ENCODE measurements at regions not wholly inside any gene's neighbourhood (a gene's known extent, or its start where the extent isn't known, plus 50 kb on each side); places are given as distances from the start of the nearest gene placed in this dataset.
A peak's percentile ranks its signal among the peaks of the same experiment; 100 is the strongest.

DNA sequence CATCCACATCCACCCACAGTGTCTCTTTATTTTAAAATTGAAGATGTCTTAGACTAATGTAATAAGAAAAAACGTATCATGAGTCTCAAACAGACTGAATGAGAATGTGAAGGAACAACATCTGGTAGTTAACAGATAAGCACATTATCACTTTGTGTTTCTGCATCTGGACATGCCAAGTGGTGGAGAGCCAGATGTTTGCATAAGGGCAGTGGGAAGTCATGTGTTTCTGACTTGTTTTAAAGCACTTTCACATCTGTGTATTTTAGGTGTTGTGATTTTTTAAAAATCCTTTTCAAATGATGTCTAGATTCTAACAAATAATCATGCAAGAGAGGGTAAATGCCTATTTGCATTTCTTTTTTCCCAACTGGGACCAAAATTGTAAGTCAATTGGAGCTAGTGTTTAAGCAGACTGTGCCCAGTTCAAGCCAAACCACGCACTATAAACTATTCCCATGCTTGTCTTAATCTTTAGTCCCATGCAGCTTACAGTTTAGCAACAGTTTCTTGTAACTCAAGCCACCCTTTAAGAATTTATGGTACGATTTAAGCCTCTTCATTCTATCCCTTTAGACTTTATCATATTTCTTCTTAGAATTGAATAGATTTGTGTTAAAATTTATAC, 272.7 kb upstream of the DOK6 start:
- H3K36me3 ChIP-seq (ENCODE audit: control insufficient read depth, insufficient read depth, low read length): no peaks in the 10 kb centered on the region
- H4K20me1 ChIP-seq (ENCODE audit: control insufficient read depth, extremely low read depth, insufficient read depth, low read length): no peaks in the 10 kb centered on the region
- no peaks in the 10 kb centered on the region for H3K79me2 ChIP-seq (ENCODE audit: control insufficient read depth, insufficient read depth, low read length)
- DNase-seq (ENCODE audit: low read depth in 2 of 2): peak in 1 of 2 donors; percentile 11
- H3K9ac ChIP-seq (ENCODE audit: insufficient read depth, low read length): no peak overlapping the region
- H3K27ac ChIP-seq (ENCODE audit: insufficient read depth, low read length): no peak overlapping the region
- no peaks in the 10 kb centered on the region for H3K4me1 ChIP-seq (ENCODE audit: control insufficient read depth, extremely low read depth, insufficient read depth, low read length)
- no peak overlapping the region for H3K4me2 ChIP-seq (ENCODE audit: extremely low read depth, insufficient read depth, low read length)
- TF ChIP-seq CTCF (conservative IDR thresholded peaks at IDR 0.05 in 1 of 2, IDR thresholded peaks at IDR 0.05 in 1 of 2; ENCODE audit: low read depth in 1 of 2, low read length in 2 of 2) (no peak), EZH2 (IDR thresholded peaks at IDR 0.05; ENCODE audit: low read length, missing control alignments) (no peak)
- no peaks in the 10 kb centered on the region for H3K9me3 ChIP-seq (ENCODE audit: control insufficient read depth, insufficient read depth, low read depth, low read length)
- no peak overlapping the region for H2AFZ ChIP-seq (ENCODE audit: low read length)
- no peak overlapping the region for H3K4me3 ChIP-seq (replicated peaks in 1 of 4; ENCODE audit: control extremely low read depth in 1 of 4, insufficient read depth in 1 of 4, low read depth in 3 of 4, low read length in 4 of 4)
- no peaks in the 10 kb centered on the region for H3K27me3 ChIP-seq (ENCODE audit: control insufficient read depth, insufficient read depth, low read length)

DNA sequence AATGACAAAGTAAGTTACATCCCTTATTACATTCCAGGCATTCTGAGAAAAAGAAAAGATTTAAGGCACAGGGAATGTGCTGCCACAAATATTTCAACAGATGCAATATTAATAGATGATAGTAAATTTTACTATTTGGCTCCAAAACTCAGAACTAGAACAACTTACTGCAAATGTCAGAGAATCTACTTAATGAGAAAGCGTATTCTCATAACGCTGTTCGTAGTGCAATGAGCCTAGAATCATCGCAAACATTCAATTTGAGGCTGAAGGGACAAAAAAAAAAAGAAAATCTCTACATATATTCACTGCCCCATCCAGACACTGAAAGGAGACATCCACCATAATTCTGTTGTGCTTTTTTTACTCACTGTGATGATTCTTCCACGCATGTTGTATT, 272.1 kb upstream of the DOK6 start:
- no peak for DNase-seq (ENCODE audit: low read depth in 2 of 2)
- Histone ChIP-seq H3K4me2 (ENCODE audit: extremely low read depth, insufficient read depth, low read length) (no peak overlapping the region), H4K20me1 (ENCODE audit: control insufficient read depth, extremely low read depth, insufficient read depth, low read length) (no peaks in the 10 kb centered on the region), H3K9ac (ENCODE audit: insufficient read depth, low read length) (no peak overlapping the region), H3K4me1 (ENCODE audit: control insufficient read depth, extremely low read depth, insufficient read depth, low read length) (no peaks in the 10 kb centered on the region), H3K27ac (ENCODE audit: insufficient read depth, low read length) (no peak overlapping the region), H3K79me2 (ENCODE audit: control insufficient read depth, insufficient read depth, low read length) (no peaks in the 10 kb centered on the region), H3K36me3 (ENCODE audit: control insufficient read depth, insufficient read depth, low read length) (no peaks in the 10 kb centered on the region), H3K27me3 (ENCODE audit: control insufficient read depth, insufficient read depth, low read length) (no peaks in the 10 kb centered on the region), H2AFZ (ENCODE audit: low read length) (no peak overlapping the region), H3K9me3 (ENCODE audit: control insufficient read depth, insufficient read depth, low read depth, low read length) (no peaks in the 10 kb centered on the region), H3K4me3 (replicated peaks in 1 of 4; ENCODE audit: control extremely low read depth in 1 of 4, insufficient read depth in 1 of 4, low read depth in 3 of 4, low read length in 4 of 4) (no peak overlapping the region)
- TF ChIP-seq CTCF (conservative IDR thresholded peaks at IDR 0.05 in 1 of 2, IDR thresholded peaks at IDR 0.05 in 1 of 2; ENCODE audit: low read depth in 1 of 2, low read length in 2 of 2): no peak
- TF ChIP-seq EZH2 (IDR thresholded peaks at IDR 0.05; ENCODE audit: low read length, missing control alignments): no peak

- Histone ChIP-seq H4K20me1 (ENCODE audit: control insufficient read depth, extremely low read depth, insufficient read depth, low read length) (no peaks in the 10 kb centered on the region), H3K9me3 (ENCODE audit: control insufficient read depth, insufficient read depth, low read depth, low read length) (no peaks in the 10 kb centered on the region), H3K9ac (ENCODE audit: insufficient read depth, low read length) (no peak overlapping the region), H3K27ac (ENCODE audit: insufficient read depth, low read length) (no peak overlapping the region), H3K4me2 (ENCODE audit: extremely low read depth, insufficient read depth, low read length) (no peak overlapping the region), H3K27me3 (ENCODE audit: control insufficient read depth, insufficient read depth, low read length) (no peaks in the 10 kb centered on the region), H2AFZ (ENCODE audit: low read length) (no peak overlapping the region), H3K79me2 (ENCODE audit: control insufficient read depth, insufficient read depth, low read length) (no peaks in the 10 kb centered on the region), H3K36me3 (ENCODE audit: control insufficient read depth, insufficient read depth, low read length) (no peaks in the 10 kb centered on the region), H3K4me3 (replicated peaks in 1 of 4; ENCODE audit: control extremely low read depth in 1 of 4, insufficient read depth in 1 of 4, low read depth in 3 of 4, low read length in 4 of 4) (no peak overlapping the region), H3K4me1 (ENCODE audit: control insufficient read depth, extremely low read depth, insufficient read depth, low read length) (no peaks in the 10 kb centered on the region)
- no peak for TF ChIP-seq CTCF (conservative IDR thresholded peaks at IDR 0.05 in 1 of 2, IDR thresholded peaks at IDR 0.05 in 1 of 2; ENCODE audit: low read depth in 1 of 2, low read length in 2 of 2)
- no peak for TF ChIP-seq EZH2 (IDR thresholded peaks at IDR 0.05; ENCODE audit: low read length, missing control alignments)
- DNase-seq (ENCODE audit: low read depth in 2 of 2): no peak
These were observed 271.7 kb upstream of the DOK6 start for GRCh38 chr18:69128978-69129377.

All from fibroblast of lung (primary cell).